AG08396 (cell line): ENCODE measurements at regions not wholly inside any gene's neighbourhood (a gene's known extent, or its start where the extent isn't known, plus 50 kb on each side); places are given as distances from the start of the nearest gene placed in this dataset.

ENCODE experiments used
- DNase-seq: peaks from one replicate; pipeline ENCODE4 v3.0.0; 2012; ENCODE audit warnings: low spot score, mixed read lengths

DNA sequence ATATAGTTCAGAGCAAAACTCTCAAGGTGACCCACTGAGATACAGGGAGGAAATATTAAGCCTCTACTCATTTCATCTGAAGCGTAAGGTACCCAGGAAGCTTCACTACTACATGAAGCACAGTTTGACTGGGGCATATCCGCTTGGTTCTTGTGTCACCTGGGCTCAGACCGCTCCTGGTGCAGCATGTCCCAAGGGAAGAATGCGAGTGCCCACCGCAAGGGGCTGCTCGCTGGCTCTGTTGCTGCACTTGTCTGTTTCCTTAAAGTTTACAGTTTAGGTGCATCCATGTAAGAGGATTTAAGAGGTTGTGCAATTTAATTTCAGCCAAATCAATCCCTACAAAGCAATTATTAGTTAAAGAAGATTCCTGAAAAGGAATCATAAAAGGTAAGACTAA lies 507.8 kb downstream of the FBXO15 start:
- no peak for DNase-seq

DNA sequence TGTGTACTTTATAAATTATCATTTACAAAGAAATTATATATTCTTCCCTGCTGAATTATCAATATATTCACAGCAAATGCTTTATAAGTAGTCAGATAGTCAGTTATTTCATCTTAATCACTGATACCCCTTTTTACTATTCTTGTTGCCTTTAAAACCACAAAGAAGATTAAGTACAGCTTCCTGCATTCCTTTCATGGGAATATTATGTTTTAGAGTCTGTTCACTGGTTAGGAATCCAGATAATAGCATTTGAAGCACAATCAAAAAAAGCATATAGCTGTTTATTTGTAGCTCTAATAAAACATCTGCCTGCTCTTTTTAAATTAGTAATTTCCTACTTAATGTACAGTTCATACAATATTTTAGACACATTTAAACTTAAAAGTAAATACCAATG lies 508.9 kb downstream of the FBXO15 start:
- no peak for DNase-seq

DNA sequence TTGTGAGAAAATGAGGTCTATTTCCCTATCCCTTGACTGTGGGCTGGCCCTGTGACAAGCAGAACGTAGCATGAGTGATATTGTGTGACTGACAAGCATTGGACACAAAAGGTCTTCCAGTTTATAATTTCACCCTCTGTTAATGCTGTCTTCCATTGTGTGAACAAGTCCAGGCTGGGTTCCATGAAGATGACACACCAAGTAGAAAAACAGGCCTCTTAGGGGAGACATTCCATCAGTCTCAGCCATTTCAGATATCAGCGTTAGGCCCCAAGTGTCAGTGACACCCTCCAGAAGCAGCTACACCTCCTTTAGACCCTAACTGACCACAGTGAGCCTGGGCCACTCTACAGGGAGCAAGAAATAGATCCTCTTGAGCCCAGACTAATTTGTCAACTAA lies 511.3 kb downstream of the FBXO15 start:
- DNase-seq = no peak

DNA sequence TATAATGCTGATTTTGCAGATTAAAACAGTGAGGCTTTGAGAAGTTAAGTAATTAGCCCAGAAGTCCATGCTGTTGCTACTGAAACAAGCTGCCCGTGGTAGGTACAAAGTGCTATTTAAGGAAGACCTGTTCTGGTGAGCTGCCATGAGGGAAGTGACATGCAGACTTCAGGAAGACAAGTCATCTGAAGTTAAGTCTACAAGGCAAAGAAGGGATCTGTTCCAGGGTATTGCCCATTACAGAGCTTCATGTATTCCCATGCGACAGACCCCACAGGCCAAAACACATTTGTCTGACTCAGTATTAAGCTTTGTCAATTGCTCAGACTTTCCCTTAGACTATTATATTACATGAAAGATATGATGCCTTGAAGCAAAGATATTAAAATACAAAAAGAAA lies 520.8 kb downstream of the FBXO15 start:
- no peak for DNase-seq

DNA sequence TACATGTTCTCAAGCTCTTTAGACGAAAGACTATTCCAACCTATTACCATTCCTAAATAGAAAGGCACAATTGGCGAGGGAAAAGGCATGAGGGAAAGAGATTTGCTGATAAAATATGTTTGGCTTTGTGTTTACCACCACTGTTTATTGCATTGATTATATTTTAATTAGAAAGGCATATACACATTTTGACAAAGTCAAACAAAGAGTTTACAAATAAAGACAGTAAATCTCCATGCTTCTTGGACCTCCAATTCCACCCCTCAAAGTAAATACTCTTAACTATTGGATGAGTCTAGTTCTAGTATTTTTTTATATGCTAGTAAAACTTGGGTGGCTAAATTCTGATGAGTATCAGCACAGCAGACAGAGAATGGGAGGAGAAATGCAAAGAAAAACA lies 521.4 kb downstream of the FBXO15 start:
- DNase-seq = no peak

DNA sequence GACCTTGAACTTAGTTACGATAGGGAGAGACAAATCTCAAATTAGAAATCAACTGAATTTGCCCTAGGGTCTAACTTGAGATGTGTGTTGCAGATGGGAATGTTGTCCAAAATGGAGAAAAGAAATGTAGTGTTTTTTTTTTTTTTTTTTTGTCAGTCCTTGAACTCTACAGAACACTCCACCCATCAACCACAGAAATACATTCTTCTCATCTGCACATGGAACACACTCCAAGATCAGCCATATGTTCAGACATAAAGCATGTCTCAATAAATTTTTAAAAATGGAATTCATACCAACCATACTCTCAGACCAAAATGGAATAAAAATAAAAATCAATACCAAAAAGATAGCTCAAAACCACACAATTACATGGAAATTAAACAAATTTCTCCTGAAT lies 526.5 kb downstream of the FBXO15 start:
- DNase-seq = no peak

DNA sequence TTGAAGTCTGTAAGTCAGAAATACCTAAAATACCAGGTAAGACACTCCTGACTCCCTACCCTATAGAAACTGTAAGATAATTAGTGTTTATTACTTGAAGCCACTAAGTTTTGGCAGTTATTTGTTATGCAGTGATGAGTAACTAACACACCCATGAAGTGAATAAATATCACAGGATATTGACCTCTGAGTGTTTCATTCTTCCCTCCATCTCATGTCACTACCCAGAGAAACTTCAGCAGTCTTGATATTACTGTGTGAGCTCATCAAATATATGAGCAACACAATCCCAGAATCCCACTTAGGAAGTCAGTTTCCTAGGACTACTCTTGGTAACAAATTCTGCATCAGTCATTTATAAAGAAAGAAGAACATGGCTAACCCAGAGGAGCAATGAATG lies 529.7 kb downstream of the FBXO15 start:
- DNase-seq = no peak

DNA sequence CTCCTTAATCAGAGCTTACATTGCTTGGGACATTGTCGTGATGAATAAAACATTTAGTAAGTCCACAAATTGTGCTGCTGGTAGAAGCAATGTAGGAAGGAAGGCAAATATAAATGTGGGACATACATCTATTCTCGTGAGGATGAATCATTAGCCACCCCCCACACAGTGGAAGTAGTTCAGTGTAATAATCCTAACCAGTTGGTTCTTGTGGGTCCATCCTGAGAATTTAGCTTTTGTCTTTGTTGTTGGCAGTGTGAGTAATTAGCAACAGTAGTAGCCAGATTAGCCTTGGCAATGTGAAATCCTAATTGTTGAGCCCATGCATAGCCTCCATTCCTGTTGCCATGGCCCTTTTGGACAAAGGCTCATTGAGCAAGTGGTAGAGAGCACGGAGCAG lies 532.1 kb downstream of the FBXO15 start:
- no peak for DNase-seq

DNA sequence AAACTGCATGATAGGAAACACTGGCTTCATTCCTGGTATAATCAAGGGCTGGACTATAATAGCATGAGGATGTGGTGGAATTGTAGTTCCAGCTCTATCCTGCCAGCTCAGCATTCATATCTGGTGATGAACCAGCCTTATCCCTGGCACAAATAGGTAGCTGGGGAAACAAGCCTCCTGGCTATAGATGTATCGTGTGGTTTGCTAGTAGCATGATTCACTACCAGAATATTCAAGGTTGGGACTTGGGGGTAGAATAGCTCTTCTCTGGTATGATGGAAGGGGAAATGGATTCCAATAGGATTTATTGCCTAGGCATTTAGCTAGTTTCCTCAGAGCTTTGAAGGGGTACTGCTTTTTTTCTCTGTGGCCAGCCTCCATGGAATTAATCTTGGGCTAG lies 532.8 kb downstream of the FBXO15 start:
- peak; percentile 43 for DNase-seq

DNA sequence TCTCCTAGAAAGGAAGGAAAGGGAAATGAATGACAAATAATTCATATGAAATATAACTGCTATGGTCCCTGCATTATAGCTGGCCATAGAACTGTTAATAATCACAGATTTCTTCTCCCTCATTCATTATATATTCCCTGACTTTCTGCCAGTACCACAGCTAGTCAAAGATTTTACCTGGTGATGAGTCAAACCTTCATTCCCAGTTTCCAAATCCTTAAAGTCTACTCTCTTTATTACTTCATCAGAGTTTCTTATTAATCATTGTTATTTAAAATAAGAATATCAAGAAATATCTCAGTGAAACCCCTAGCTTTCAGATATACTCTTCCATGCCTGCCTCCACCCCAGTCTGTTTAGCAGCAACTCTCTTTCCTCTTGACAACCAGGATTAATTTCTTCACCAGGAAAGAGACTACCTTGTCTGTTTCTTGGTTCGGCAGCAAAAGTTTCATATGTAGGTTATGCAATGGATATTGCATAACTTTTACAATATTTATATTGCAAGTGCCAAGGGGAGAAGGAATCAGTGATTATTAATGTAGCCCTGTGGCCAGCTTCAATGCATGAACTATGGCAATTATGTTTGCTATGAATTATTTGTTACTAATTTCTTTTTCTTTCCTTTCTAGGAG lies 533.8 kb downstream of the FBXO15 start:
- no peak for DNase-seq

DNA sequence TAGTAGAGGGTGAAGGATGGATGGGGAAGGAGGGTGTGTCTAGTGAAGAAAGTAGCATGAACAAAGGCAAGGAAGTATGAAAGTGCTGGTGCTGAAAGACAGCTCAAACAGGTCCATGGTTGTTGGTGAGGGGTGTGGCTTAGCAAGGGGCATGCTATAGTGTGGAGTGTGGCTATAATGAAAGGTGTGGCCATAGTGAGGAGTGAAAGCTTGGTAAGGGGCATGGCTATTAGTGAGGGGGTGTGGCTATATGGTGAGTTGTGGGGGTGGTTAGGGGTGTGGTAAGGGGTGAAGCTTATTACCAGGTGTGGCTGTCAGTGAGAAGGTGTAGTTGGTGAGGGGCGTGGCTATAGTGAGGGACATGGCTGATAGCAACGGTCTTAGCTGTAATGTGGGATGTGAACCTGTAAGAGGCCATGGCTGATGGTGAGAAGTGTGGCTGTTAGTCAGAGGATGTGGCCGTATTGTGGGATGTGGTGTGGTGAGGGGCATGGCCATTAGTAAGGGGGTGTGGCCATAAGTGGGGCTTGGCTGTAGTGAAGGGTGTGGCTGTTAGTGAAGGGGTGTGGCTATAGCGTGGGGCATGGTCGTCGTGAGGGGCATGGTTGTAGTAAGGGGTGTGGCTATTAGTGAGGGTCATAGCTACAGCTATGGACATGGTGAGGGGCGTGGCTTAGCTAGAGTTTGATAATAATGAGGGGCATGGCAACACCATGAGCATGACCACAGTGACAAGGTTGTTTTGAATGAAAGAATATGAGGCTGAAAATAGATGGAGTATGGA lies 549.6 kb downstream of the FBXO15 start:
- DNase-seq = no peak

DNA sequence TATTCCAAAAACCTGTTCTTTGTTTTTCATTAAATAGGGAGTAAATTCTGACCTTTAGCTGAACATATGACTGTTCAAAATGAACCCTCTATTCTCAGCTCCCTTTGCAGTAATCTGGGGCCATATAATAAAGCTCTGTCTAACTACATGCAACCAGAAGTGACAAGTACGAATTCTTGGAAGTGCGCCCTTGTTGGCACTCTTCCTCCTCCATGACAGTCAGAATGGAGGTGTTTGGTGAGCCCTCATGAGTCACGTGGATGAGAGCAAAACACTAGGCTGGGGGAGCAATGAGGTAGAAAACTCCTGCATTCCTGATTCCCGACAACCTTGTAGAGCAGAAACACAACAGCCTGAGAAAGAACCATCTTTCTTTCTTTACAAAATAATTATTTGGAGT lies 552.9 kb downstream of the FBXO15 start:
- DNase-seq = peak; percentile 7

DNA sequence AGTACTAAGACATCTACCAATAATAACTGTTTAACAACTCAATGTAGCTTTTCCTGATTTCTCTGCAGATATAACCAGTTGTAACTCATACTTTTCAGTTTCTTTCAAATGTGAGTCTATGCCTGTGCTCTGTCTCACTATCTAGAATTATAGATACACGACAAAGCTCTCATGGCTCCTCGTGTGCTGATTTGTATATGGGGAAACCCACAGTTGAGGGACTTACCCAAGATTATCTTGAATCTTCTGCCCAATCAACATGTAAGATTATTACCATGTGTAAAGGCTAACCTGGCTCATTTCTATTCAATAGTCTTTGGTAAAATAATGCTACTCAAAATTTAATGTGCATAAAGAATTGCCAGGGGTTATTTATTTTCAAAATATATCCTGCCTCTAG lies 554.4 kb downstream of the FBXO15 start:
- DNase-seq = no peak

DNA sequence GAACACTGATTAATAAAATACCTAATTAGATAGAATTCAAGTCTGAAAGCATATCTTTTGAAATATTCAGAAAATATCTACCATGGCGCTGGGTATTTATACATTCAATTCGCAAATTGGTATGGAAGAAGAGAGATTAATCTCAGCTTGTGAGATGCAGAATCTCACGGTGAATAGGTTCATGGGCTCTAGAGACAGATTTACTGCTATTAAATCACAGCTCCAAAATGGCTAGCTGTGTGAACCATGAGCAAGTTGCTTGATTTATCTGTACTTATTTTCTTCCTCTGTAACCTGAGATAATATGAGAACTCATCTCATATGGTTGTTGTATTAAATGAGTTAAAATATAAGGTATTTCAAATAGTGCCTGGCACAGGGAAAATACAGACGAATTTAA lies 556.7 kb downstream of the FBXO15 start:
- DNase-seq = no peak

DNA sequence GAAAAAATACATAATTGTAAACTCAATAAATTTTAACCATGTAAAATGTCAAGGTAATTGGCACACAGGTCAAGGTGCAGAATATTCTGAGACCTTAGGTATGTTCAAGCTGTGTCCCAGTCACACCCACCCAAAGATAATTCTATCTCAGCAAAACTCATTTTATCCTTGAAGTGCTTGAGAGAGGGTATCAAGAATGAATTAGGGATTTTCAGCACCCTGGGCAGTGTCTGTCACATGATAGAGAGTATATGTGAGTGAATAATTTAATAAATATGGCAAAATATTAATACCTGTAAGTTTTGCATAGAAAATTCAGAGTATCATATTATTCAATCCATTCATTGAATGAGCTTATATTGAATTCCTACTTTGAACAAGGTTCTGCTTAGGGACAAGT lies 567.9 kb downstream of the FBXO15 start:
- no peak for DNase-seq

DNA sequence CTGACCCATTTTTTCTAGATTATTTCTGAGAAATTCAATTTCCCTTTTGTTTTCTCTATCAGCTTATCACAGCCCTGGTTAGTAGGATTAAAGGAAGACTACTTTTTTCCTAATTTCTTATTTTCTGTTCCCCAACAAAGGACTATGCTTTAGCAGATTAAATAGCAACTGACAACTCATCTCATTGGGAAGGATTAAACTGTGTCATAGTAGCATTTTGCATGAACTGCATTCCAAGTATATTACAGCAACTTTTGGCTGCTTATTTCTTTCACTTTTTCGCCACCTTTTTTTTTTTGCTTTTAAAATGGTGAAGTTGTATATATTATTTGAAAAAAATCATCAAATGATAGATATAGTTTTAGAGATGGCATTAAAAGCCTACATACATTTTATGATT lies 570.3 kb downstream of the FBXO15 start:
- DNase-seq = peak; percentile 14

DNA sequence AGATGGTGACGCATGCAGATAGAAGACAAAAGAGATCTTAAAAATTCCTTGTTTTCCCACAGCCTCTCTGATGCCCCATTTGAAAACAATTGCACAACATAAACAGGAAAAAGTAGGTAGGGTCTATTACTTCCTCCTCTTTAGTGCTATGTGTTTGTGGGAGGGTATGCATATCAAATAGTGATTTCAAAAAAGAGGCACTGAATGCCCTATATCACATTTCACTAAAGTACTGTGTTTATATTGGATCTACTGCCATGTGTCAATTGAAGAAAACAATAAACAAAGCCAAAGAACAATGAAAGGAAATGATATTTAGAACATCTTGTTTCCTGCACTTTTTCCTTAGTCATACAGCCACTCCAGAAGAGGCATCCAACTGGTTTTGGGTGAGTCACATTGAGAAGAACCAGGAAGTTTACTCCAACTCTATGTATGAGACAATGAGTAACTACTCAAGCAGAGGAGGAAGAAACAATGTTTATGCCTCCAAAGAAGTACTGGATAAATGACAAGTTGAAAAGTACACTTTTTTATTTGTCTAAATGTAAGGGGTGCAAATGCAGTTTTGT lies 583.6 kb downstream of the FBXO15 start:
- peak; percentile 8 for DNase-seq

DNA sequence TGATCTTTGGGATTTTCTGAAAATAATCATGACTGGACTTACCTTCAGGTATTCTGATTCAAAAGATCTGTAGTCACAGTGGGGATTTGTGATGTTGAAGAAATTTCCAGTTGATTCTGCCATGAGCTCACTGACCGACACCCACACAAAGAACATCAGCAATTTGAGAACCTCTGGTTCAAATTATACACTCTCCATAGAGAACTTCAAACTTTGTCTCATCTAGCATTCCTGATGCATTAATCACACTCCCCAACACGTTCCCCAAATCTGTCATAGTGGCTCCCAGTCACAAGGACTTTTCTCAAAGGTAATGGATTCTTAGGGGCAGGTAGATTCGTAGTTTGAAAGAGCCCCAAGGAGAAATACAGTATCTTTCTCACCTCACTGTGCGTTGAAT lies 584.3 kb downstream of the FBXO15 start:
- DNase-seq = peak; percentile 24

DNA sequence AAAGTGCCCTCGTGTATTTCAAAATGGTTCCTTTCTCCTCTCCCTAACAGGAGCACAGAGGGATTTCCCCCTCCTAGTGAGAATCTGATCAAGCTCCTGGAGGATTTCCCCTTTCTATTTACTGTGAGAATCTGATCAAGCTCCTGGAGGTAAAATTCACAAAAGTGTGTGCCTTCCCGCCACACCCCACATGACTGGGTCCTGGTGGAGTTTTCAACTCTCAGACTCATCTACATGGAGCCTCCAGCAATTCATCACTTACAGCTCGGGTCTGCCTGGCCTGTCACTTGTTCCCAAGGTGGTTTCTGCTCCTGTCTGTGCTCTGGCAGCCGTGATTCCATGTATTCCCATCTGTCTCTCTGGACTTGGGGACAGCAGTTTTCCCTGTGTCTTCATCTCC lies 590.7 kb downstream of the FBXO15 start:
- no peak for DNase-seq

DNA sequence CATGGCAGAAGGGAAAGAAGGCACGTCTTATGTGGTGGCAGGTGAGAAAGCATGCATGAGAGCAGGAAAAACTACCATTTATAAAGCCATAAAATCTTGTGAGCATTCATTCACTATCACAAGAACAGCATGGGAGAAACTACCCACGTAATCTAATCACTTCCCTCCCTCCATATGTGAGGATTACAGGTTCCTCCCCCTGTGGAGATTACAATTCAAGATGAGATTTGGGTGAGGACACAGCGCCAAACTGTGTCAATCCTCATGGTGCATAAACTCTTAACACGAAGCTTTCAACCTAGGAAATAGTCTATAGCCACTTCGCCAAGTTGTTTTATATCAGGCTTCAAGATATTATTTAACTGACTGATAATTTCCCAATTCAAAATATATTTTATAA lies 595.5 kb downstream of the FBXO15 start:
- no peak for DNase-seq

DNA sequence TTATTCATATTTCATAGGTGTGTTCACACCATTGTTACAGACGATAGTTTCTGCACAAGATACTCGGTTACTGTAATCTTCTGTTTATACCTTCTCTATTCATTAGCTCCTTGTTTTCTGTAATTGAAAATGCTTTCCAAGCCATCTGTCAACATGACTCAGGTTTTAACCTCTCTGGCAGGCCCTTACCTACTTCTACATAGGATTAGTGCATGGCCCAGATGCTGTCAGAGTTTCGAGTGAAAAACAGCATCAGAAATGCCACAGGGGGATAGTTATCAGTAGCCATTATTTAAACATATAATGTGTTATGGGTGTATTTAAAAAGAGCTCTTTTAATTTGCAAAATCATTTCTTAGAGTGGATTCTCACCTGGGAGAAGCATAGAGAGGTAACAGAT lies 596.4 kb downstream of the FBXO15 start:
- DNase-seq = no peak

DNA sequence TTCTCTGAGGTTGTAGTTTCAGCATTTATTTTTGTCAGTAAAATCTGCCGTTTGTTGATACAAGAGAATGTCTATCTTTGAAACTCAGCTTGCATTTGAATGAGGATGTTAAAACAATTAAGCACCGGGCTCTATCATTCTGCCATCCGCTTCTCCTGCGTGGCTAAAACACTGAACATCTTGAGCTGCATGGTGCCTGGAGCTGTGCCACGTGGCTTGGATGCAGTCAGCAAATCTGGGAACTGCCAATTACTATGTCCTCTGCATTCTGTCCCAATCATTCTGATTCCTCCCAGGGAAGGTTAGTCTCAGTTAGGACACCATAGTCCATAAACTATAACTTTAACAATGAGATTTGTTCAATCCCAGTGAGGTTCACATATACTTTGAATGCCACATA lies 598.4 kb downstream of the FBXO15 start:
- DNase-seq = no peak

DNA sequence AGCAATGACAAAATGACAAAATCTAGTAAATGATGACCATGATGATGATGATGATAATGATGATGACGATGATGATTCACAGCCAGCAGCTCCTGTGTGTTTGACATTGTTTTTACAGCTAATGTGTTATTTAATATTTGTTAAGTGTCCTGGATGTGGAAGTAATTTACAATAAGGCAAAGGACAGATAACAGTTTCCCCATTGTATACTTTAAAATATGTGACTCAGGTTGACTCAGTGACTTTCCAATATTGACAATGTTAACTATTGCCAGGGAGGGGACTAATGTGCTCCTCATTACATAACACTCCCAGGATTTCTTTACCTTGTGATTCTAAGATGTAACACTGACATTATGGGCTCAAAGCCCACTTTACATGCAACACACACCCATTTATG lies 602.2 kb downstream of the FBXO15 start:
- no peak for DNase-seq

DNA sequence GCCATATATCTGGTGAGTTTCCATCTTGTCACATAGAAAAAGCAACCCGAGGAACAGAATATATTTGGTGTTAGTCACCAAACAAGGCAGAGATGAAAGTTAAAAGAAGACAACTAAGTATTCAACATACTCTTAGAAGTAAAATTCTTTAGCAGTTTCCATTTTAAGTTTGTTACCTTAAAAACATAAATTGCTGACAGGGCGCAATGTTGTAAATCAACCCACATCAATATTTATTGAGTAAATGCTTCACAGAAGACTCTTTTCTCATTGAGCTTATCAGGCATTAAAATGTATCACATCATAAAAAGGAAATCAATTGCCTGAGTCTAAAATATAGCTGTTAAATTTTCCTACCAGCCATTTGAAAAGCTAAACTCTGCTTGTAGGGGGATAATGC lies 603.0 kb downstream of the FBXO15 start:
- no peak for DNase-seq
